H1 (cell line): ENCODE measurements at regions not wholly inside any gene's neighbourhood (a gene's known extent, or its start where the extent isn't known, plus 50 kb on each side); places are given as distances from the start of the nearest gene placed in this dataset.

ENCODE experiments used
- RAD21 ChIP-seq, 2 experiments: IDR thresholded peaks in 1 of 2; conservative IDR thresholded peaks in 1 of 2; 2 replicates each; pipeline ENCODE4 v1.6.1; 2011; ENCODE audit warnings: low read depth in 2 of 2, low read length in 2 of 2, improper control_type of control experiment in 1 of 2, inconsistent platforms in 1 of 2, mild to moderate bottlenecking in 1 of 2, moderate library complexity in 1 of 2
- TF ChIP-seq, protein P1 (sequence below), 3 experiments: IDR thresholded peaks; 1 replicate in 2 of 3; 2 replicates in 1 of 3; pipeline versions ENCODE4 v1.5.1 to v1.6.1; 2011; ENCODE audit warnings: low read length in 3 of 3, mild to moderate bottlenecking in 3 of 3, inconsistent platforms in 2 of 3, low read depth in 1 of 3, moderate library complexity in 1 of 3; ENCODE audit not compliant: insufficient read depth in 1 of 3; ENCODE audit errors: control extremely low read depth in 1 of 3

DNA sequence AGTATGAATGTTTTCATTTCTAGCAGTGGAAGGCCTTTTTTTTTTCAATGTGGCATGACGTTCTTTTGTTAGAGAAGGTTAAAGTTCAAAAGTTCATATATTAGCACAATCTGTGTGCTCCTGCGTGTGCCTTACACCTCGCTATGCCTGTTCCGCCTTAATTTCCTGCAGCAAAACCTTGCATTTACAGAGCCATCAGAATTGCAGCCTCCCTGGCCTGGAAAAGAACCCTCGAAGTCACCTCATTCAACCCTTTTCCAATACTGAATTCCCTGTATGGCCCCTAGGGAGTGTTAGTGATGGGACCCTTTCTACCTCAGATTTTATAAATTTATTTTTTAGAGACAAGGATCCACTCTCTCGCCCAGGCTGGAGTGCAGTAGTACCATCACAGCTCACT lies 103.5 kb upstream of the ZNF438 start:
- TF ChIP-seq RAD21 (IDR thresholded peaks at IDR 0.05 in 1 of 2, conservative IDR thresholded peaks at IDR 0.05 in 1 of 2; ENCODE audit: low read depth in 2 of 2, low read length in 2 of 2), result no peak
- TF ChIP-seq, protein P1, sequence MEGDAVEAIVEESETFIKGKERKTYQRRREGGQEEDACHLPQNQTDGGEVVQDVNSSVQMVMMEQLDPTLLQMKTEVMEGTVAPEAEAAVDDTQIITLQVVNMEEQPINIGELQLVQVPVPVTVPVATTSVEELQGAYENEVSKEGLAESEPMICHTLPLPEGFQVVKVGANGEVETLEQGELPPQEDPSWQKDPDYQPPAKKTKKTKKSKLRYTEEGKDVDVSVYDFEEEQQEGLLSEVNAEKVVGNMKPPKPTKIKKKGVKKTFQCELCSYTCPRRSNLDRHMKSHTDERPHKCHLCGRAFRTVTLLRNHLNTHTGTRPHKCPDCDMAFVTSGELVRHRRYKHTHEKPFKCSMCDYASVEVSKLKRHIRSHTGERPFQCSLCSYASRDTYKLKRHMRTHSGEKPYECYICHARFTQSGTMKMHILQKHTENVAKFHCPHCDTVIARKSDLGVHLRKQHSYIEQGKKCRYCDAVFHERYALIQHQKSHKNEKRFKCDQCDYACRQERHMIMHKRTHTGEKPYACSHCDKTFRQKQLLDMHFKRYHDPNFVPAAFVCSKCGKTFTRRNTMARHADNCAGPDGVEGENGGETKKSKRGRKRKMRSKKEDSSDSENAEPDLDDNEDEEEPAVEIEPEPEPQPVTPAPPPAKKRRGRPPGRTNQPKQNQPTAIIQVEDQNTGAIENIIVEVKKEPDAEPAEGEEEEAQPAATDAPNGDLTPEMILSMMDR (IDR thresholded peaks at IDR 0.05; ENCODE audit: control extremely low read depth in 1 of 3, insufficient read depth in 1 of 3, low read depth in 1 of 3, low read length in 3 of 3), result no peak
